Activated CD4-positive, alpha-beta memory T cell treated with anti-CD3 and anti-CD28 coated beads for 36 hours (primary cell): ENCODE measurements at regions not wholly inside any gene's neighbourhood (a gene's known extent, or its start where the extent isn't known, plus 50 kb on each side); places are given as distances from the start of the nearest gene placed in this dataset.

Experiments
- CTCF ChIA-PET: fragments of 350-600 bp; sonication (Branson Sonifier 250); formaldehyde crosslinking; loops from one replicate; lab custom pipeline; 2021; ENCODE audit warnings: antibody characterized with exemption, inconsistent platforms; lab: Charles Lee
- POLR2A ChIA-PET: fragments of 350-600 bp; sonication (Branson Sonifier 250); formaldehyde crosslinking; loops from one replicate; lab custom pipeline; 2021; ENCODE audit warnings: antibody characterized with exemption; lab: Charles Lee
- DNase-seq: peaks from one replicate; pipeline ENCODE4 v3.0.0-alpha.2; 2020
- H3K27ac Mint-ChIP-seq: one replicate; pipeline ENCODE4 v1.8.0; 2021; ENCODE audit warnings: mixed read lengths
- H3K27me3 Mint-ChIP-seq: one replicate; pipeline ENCODE4 v1.8.0; 2021; ENCODE audit warnings: mixed read lengths
- H3K36me3 Mint-ChIP-seq: one replicate; pipeline ENCODE4 v1.8.0; 2021; ENCODE audit warnings: mixed read lengths
- H3K4me1 Mint-ChIP-seq: one replicate; pipeline ENCODE4 v1.8.0; 2021; ENCODE audit warnings: low read depth, mixed read lengths
- H3K4me3 Mint-ChIP-seq: one replicate; pipeline ENCODE4 v1.8.0; 2021; ENCODE audit warnings: mild to moderate bottlenecking, mixed read lengths
- H3K9me3 Mint-ChIP-seq: one replicate; pipeline ENCODE4 v1.8.0; 2021; ENCODE audit warnings: mixed read lengths
- intact Hi-C: fragments of 100-400 bp; cut with micrococcal nuclease; formaldehyde crosslinking; loops from one replicate; pipeline ENCODE4 v1.15.1; 2023

- intact Hi-C loops: no loop called here
- Mint-ChIP-seq H3K4me3 (no peak overlapping the region), H3K4me1 (no peaks in the 10 kb centered on the region), H3K9me3 (peaks cover 14% of the 10 kb centered on the region), H3K36me3 (no peaks in the 10 kb centered on the region), H3K27ac (no peak overlapping the region), H3K27me3 (no peaks in the 10 kb centered on the region)
- CTCF ChIA-PET: no interaction called here
- no peak for DNase-seq
- POLR2A ChIA-PET: no interaction called here
Measured at GRCh38 chr7:9186730-9187129, 753.3 kb downstream of the NXPH1 start.

- intact Hi-C loops: no loop called here
- Mint-ChIP-seq H3K4me3 (no peak overlapping the region), H3K27ac (no peak overlapping the region), H3K4me1 (no peaks in the 10 kb centered on the region), H3K36me3 (no peaks in the 10 kb centered on the region), H3K27me3 (no peaks in the 10 kb centered on the region), H3K9me3 (peaks cover 19% of the 10 kb centered on the region)
- CTCF ChIA-PET: no interaction called here
- POLR2A ChIA-PET: no interaction called here
- no peak for DNase-seq
Measured at GRCh38 chr7:9189703-9190102, 756.3 kb downstream of the NXPH1 start.

DNA sequence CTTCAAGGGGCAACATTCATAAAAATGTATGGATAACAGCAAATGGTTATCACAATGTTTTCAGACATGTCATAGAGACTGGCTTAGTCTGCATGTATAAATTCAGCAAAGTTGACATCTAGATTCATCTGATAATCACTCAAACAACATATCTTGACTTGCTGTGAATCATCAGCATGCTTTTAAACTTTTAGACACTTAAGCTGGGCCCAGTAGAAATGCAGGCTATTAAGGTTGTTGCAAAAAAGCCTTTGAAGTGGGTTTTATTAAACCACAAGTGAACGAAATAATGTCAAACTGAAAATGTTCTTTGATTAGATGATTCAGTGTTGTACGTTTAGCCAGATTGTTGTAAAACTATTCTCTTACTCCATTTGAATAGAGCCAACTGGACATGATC is 759.6 kb downstream of the NXPH1 start:
- intact Hi-C loops: no loop called here
- ChIA-PET POLR2A (no interaction called here), CTCF (no interaction called here)
- H3K4me3 Mint-ChIP-seq: no peak overlapping the region
- DNase-seq: no peak
- H3K4me1 Mint-ChIP-seq: no peaks in the 10 kb centered on the region
- H3K27ac Mint-ChIP-seq: no peak overlapping the region
- H3K9me3 Mint-ChIP-seq: peaks cover 17% of the 10 kb centered on the region
- no peaks in the 10 kb centered on the region for H3K36me3 Mint-ChIP-seq
- no peaks in the 10 kb centered on the region for H3K27me3 Mint-ChIP-seq

DNA sequence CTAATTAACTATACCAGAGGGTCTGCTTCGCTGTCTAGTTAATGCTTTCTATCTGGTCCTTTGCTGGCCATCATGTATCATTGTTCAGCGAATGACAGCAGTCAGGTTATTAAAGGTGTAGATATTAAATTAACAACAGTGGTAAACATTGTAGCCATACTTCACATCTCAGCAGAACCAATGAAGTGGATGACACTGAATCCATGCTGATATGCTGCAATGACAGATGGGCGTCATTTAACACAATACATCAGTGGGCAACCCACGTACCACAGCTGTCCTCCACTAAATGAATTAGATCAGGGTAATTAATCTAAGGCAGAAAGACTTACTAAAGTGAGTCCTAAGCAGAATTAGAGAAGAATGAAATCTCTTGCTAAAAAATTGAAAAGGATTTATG is 767.2 kb downstream of the NXPH1 start:
- H3K36me3 Mint-ChIP-seq: no peaks in the 10 kb centered on the region
- POLR2A ChIA-PET: no interaction called here
- CTCF ChIA-PET: no interaction called here
- DNase-seq: no peak
- H3K4me3 Mint-ChIP-seq: no peak overlapping the region
- no peaks in the 10 kb centered on the region for H3K4me1 Mint-ChIP-seq
- intact Hi-C loops: no loop called here
- H3K27me3 Mint-ChIP-seq: no peaks in the 10 kb centered on the region
- no peak overlapping the region for H3K27ac Mint-ChIP-seq
- peaks cover 11% of the 10 kb centered on the region for H3K9me3 Mint-ChIP-seq

DNA sequence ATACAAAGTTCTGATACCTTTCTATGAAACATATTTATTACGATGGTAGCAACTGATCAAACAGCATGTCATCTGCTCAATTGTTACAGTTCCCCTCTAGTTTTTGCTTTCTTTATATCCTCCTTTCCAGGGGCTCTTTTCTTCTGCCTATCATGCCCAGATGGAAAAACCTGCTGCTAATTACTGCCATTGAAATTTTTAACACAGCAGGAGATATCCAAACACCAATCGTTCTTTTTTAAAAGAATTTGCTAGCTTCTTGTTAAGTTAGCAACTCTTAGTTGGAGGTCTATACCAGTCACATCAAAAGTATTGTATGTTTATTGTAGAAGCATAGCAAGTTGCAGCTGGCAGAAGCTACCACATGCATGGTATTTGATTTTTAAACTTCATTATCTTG is 768.5 kb downstream of the NXPH1 start:
- intact Hi-C loops: no loop called here
- no peaks in the 10 kb centered on the region for H3K4me1 Mint-ChIP-seq
- peaks cover 9% of the 10 kb centered on the region for H3K9me3 Mint-ChIP-seq
- no peak for DNase-seq
- H3K27ac Mint-ChIP-seq: no peak overlapping the region
- H3K27me3 Mint-ChIP-seq: no peaks in the 10 kb centered on the region
- H3K36me3 Mint-ChIP-seq: no peaks in the 10 kb centered on the region
- ChIA-PET POLR2A (no interaction called here), CTCF (no interaction called here)
- H3K4me3 Mint-ChIP-seq: no peak overlapping the region

- no peak for DNase-seq
- Mint-ChIP-seq H3K4me3 (no peak overlapping the region), H3K4me1 (no peaks in the 10 kb centered on the region), H3K27me3 (no peaks in the 10 kb centered on the region), H3K9me3 (peaks cover 9% of the 10 kb centered on the region), H3K27ac (no peak overlapping the region), H3K36me3 (no peaks in the 10 kb centered on the region)
- intact Hi-C loops: no loop called here
- ChIA-PET POLR2A (no interaction called here), CTCF (no interaction called here)
Measured at GRCh38 chr7:9204571-9204970, 771.2 kb downstream of the NXPH1 start.

DNA sequence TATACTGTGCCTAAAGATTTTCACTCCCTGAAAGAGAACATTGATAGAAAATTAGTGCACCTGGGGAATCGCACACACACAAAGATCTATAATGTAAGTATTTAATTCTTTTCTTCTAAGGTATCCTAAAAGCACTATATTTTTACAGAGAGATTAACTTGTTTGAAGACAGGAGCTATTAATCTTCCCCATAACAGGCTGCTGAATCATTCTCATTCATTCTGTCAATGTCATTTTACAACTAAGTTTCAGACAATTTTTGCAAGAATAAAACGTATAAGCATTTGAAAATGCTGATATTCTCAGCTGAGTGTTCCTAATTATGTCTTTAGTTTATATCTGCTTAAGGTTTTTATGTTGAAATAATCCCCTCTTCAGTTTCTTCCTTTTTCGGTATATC is 776.7 kb downstream of the NXPH1 start:
- Mint-ChIP-seq H3K9me3 (peaks cover 5% of the 10 kb centered on the region), H3K27ac (no peak overlapping the region), H3K27me3 (no peaks in the 10 kb centered on the region), H3K4me3 (no peak overlapping the region), H3K4me1 (no peaks in the 10 kb centered on the region), H3K36me3 (no peaks in the 10 kb centered on the region)
- intact Hi-C loops: no loop called here
- ChIA-PET CTCF (no interaction called here), POLR2A (no interaction called here)
- no peak for DNase-seq

DNA sequence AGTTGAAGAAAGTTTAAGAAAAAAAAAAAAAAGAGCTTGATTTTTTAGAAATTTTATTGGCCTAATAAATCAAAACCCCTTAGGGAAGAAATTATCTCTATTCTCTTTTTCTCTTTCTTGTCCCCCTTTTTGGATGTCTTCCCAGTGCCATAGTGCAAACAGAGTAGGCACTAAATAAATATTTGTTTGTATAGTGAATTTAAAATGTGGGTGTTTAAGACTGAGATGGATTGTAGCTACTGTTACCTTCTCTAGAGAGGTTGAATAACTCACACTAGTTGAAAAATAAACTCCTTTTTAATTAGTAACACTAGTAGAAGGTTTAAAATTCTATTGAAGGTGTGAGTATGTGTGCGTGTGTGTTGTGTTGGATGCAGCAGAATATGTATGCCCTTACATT is 783.8 kb downstream of the NXPH1 start:
- POLR2A ChIA-PET: no interaction called here
- CTCF ChIA-PET: no interaction called here
- intact Hi-C loops: no loop called here

GRCh38 chr7:9226500-9226899 is 793.1 kb downstream of the NXPH1 start:
- intact Hi-C loops: no loop called here
- ChIA-PET POLR2A (no interaction called here), CTCF (no interaction called here)
- Mint-ChIP-seq H3K4me3 (no peak overlapping the region), H3K4me1 (no peaks in the 10 kb centered on the region), H3K9me3 (peaks cover 4% of the 10 kb centered on the region), H3K27me3 (no peaks in the 10 kb centered on the region), H3K27ac (no peak overlapping the region), H3K36me3 (no peaks in the 10 kb centered on the region)
- no peak for DNase-seq

More for the DNA sequence above, 783.8 kb downstream of the NXPH1 start:
- Mint-ChIP-seq H3K27ac (no peak overlapping the region), H3K36me3 (no peaks in the 10 kb centered on the region), H3K4me1 (no peaks in the 10 kb centered on the region), H3K27me3 (no peaks in the 10 kb centered on the region), H3K9me3 (peaks cover 5% of the 10 kb centered on the region), H3K4me3 (no peak overlapping the region)
- DNase-seq: no peak

DNA sequence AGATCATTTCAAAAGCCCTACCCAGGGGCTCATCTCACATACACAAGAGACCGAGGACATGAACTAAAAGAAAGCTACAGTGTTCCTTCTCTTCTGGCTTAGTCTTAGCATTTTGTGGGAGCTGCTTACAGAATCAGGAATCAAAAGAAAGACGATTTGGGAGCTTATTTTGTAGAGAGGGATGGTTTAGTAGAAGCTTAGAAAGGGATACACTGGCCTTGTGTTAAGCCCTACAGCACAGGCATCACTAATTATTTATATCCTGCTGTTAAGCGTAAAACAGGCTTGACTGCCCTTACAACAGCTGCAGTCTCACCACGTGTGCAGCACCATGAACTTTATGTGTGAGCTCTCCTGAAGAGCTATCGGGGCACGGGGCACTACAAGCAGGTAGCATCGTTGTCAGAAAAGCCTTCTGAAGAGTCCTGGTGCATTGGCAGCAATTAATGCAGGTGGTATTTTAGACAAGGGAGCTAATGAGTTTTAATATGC is 798.3 kb downstream of the NXPH1 start:
- H3K27ac Mint-ChIP-seq: no peak overlapping the region
- no peaks in the 10 kb centered on the region for H3K4me1 Mint-ChIP-seq
- intact Hi-C loops: no loop called here
- no peak overlapping the region for H3K4me3 Mint-ChIP-seq
- H3K27me3 Mint-ChIP-seq: no peaks in the 10 kb centered on the region
- DNase-seq: no peak
- H3K9me3 Mint-ChIP-seq: peaks cover 10% of the 10 kb centered on the region
- H3K36me3 Mint-ChIP-seq: no peaks in the 10 kb centered on the region
- CTCF ChIA-PET: no interaction called here
- POLR2A ChIA-PET: no interaction called here

GRCh38 chr7:9240001-9240400 is 806.6 kb downstream of the NXPH1 start:
- CTCF ChIA-PET: no interaction called here
- no peaks in the 10 kb centered on the region for H3K4me1 Mint-ChIP-seq
- H3K4me3 Mint-ChIP-seq: no peak overlapping the region
- no peaks in the 10 kb centered on the region for H3K36me3 Mint-ChIP-seq
- no peaks in the 10 kb centered on the region for H3K27me3 Mint-ChIP-seq
- no peak for DNase-seq
- no peak overlapping the region for H3K27ac Mint-ChIP-seq
- peaks cover 17% of the 10 kb centered on the region for H3K9me3 Mint-ChIP-seq
- intact Hi-C loops: no loop called here
- POLR2A ChIA-PET: no interaction called here

DNA sequence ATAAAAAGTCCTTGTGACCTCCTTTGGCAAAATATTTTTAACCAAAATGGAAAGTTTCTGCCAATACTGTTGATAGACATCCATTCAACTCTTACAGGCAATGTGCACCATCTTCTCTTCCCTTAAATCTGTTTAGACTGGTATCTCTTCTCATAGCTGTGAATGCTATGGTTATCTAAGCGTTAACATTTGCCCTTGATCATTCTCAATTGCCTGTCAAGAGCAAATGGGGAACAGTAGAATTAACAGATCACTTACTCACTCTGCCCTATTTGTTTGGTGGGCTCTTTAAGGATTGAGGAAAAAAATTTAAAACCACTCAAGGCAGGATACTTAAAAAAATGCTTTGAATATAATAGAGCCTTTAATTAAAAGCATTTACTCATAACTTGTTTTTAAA is 808.4 kb downstream of the NXPH1 start:
- CTCF ChIA-PET: no interaction called here
- POLR2A ChIA-PET: no interaction called here
- no peak overlapping the region for H3K27ac Mint-ChIP-seq

DNA sequence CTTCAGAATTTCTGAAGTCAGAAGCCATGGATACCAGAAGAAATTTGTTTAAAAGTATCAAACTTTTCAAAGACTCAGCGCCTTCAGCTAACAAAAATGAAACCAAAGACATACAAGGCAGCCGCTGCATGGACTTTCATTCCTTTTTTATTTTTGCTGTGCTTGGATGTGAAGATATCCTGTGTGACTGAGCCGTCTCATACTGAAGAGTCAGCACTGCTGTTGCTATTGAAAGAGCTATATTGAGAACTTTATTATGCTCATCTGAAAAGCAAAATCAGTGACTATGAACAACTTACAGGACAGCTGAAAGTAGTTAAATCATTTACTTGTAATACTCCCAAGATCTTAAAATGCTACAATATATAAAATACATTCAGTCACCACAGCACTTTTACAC is 809.2 kb downstream of the NXPH1 start:
- CTCF ChIA-PET: no interaction called here
- no peaks in the 10 kb centered on the region for H3K36me3 Mint-ChIP-seq
- H3K4me3 Mint-ChIP-seq: no peak overlapping the region
- DNase-seq: no peak
- POLR2A ChIA-PET: no interaction called here
- H3K27me3 Mint-ChIP-seq: no peaks in the 10 kb centered on the region
- peaks cover 10% of the 10 kb centered on the region for H3K9me3 Mint-ChIP-seq
- no peaks in the 10 kb centered on the region for H3K4me1 Mint-ChIP-seq
- no peak overlapping the region for H3K27ac Mint-ChIP-seq
- intact Hi-C loops: no loop called here

More for the DNA sequence above, 808.4 kb downstream of the NXPH1 start:
- Mint-ChIP-seq H3K4me3 (no peak overlapping the region), H3K36me3 (no peaks in the 10 kb centered on the region), H3K9me3 (peaks cover 10% of the 10 kb centered on the region), H3K27me3 (no peaks in the 10 kb centered on the region), H3K4me1 (no peaks in the 10 kb centered on the region)
- intact Hi-C loops: no loop called here
- DNase-seq: no peak

- H3K36me3 Mint-ChIP-seq: no peaks in the 10 kb centered on the region
- POLR2A ChIA-PET: no interaction called here
- H3K27me3 Mint-ChIP-seq: no peaks in the 10 kb centered on the region
- no peak overlapping the region for H3K27ac Mint-ChIP-seq
- peaks cover 34% of the 10 kb centered on the region for H3K9me3 Mint-ChIP-seq
- no peak for DNase-seq
- H3K4me3 Mint-ChIP-seq: no peak overlapping the region
- CTCF ChIA-PET: no interaction called here
- H3K4me1 Mint-ChIP-seq: no peaks in the 10 kb centered on the region
- intact Hi-C loops: no loop called here
Measured at GRCh38 chr7:9250876-9251275, 817.5 kb downstream of the NXPH1 start.
